HG03378 (cell line): ENCODE measurements at regions not wholly inside any gene's neighbourhood (a gene's known extent, or its start where the extent isn't known, plus 50 kb on each side); places are given as distances from the start of the nearest gene placed in this dataset.

Experiments used
- ATAC-seq: cut with Tn5 transposase; IDR thresholded peaks from one replicate; pipeline ENCODE4 v1.9.1; 2021; ENCODE audit warnings: mild to moderate bottlenecking, moderate library complexity; ENCODE audit not compliant: unreplicated experiment

GRCh38 chr3:174639970-174640369, 219.2 kb upstream of the NAALADL2 start:
- no peak for ATAC-seq

GRCh38 chr3:174640932-174641331, 218.2 kb upstream of the NAALADL2 start:
- ATAC-seq, result no peak

- ATAC-seq, result no peak
Observed at GRCh38 chr3:174644287-174644686, 214.8 kb upstream of the NAALADL2 start.

- no peak for ATAC-seq
Observed at GRCh38 chr3:174651951-174652350, 207.2 kb upstream of the NAALADL2 start.

GRCh38 chr3:174659511-174659910, 199.6 kb upstream of the NAALADL2 start:
- ATAC-seq, result no peak

GRCh38 chr3:174662653-174663052, 196.5 kb upstream of the NAALADL2 start:
- ATAC-seq, result no peak

GRCh38 chr3:174667386-174667785, 191.7 kb upstream of the NAALADL2 start:
- no peak for ATAC-seq

- no peak for ATAC-seq
Observed at GRCh38 chr3:174675406-174675805, 183.7 kb upstream of the NAALADL2 start.

GRCh38 chr3:174681784-174682183, 177.3 kb upstream of the NAALADL2 start:
- ATAC-seq, result no peak

- ATAC-seq, result no peak
Observed at GRCh38 chr3:174685796-174686195, 173.3 kb upstream of the NAALADL2 start.

- ATAC-seq, result no peak
Observed at GRCh38 chr3:174697310-174697709, 161.8 kb upstream of the NAALADL2 start.

- no peak for ATAC-seq
Observed at GRCh38 chr3:174700736-174701135, 158.4 kb upstream of the NAALADL2 start.

GRCh38 chr3:174710612-174711011, 148.5 kb upstream of the NAALADL2 start:
- no peak for ATAC-seq

GRCh38 chr3:174715386-174715785, 143.7 kb upstream of the NAALADL2 start:
- no peak for ATAC-seq

- no peak for ATAC-seq
Observed at GRCh38 chr3:174716956-174717505, 142.1 kb upstream of the NAALADL2 start.

GRCh38 chr3:174720717-174721116, 138.4 kb upstream of the NAALADL2 start:
- no peak for ATAC-seq

GRCh38 chr3:174725303-174725702, 133.8 kb upstream of the NAALADL2 start:
- no peak for ATAC-seq

- no peak for ATAC-seq
Observed at GRCh38 chr3:174737966-174738365, 121.2 kb upstream of the NAALADL2 start.

GRCh38 chr3:174749143-174749542, 110.0 kb upstream of the NAALADL2 start:
- ATAC-seq, result no peak

GRCh38 chr3:174755833-174756829, 103.0 kb upstream of the NAALADL2 start:
- ATAC-seq, result no peak

- ATAC-seq, result no peak
Observed at GRCh38 chr3:174758943-174759342, 100.2 kb upstream of the NAALADL2 start.

GRCh38 chr3:174767406-174767805, 91.7 kb upstream of the NAALADL2 start:
- no peak for ATAC-seq
